Spleen (tissue), 7 donors: ENCODE measurements at regions not wholly inside any gene's neighbourhood (a gene's known extent, or its start where the extent isn't known, plus 50 kb on each side); places are given as distances from the start of the nearest gene placed in this dataset.

Source experiments
- POLR2A ChIP-seq, 3 donors: fragments of 450-650 bp; IDR thresholded peaks; one replicate each; pipeline ENCODE4 v1.5.1; 2017; ENCODE audit warnings: antibody characterized with exemption in 3 of 3, mild to moderate bottlenecking in 1 of 3
- TF ChIP-seq, protein P1 (sequence below), 11 experiments: fragments of 200-600 bp in 7 of 11; fragments of 450-650 bp in 4 of 11; sonication (generic) in 4 of 11; IDR thresholded peaks in 8 of 11; conservative IDR thresholded peaks in 3 of 11; 1 replicate in 7 of 11; 2 replicates in 4 of 11; pipeline versions ENCODE4 v1.4.0 to v1.8.0; 2016 to 2021; ENCODE audit warnings: antibody characterized with exemption in 11 of 11, inconsistent platforms in 4 of 11, mild to moderate bottlenecking in 1 of 11
- donor health status: DM: no; HTN: no; CAD: no; lungs with moderate emphysema.
- donor health status: DM: no; HTN: no; CAD: no.
- donor health status: DM: no; HTN: no; CAD: no.

DNA sequence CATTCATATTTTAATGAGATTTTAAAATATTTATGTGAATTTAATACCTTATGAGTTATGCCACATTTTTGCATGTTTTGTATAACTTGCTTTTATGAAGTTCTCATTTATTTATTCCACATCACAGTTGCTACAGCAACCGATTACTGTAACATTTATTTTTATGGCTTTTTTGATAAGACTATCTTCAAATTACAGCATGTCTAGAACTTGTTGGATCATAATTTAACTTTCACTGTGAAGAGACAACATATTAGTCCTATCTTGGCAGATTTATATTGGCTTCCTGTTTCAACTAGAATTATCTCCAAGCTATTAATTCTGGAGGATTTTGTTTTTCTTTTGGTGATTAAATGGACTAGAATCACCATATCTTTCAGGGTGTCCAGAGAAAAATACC, 793.7 kb upstream of the SLITRK5 start:
- TF ChIP-seq, protein P1, sequence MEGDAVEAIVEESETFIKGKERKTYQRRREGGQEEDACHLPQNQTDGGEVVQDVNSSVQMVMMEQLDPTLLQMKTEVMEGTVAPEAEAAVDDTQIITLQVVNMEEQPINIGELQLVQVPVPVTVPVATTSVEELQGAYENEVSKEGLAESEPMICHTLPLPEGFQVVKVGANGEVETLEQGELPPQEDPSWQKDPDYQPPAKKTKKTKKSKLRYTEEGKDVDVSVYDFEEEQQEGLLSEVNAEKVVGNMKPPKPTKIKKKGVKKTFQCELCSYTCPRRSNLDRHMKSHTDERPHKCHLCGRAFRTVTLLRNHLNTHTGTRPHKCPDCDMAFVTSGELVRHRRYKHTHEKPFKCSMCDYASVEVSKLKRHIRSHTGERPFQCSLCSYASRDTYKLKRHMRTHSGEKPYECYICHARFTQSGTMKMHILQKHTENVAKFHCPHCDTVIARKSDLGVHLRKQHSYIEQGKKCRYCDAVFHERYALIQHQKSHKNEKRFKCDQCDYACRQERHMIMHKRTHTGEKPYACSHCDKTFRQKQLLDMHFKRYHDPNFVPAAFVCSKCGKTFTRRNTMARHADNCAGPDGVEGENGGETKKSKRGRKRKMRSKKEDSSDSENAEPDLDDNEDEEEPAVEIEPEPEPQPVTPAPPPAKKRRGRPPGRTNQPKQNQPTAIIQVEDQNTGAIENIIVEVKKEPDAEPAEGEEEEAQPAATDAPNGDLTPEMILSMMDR (IDR thresholded peaks at IDR 0.05 in 8 of 11, conservative IDR thresholded peaks at IDR 0.05 in 3 of 11): no peak
- TF ChIP-seq POLR2A (IDR thresholded peaks at IDR 0.05): no peak
